WERI-Rb-1 (cell line): ENCODE measurements at regions not wholly inside any gene's neighbourhood (a gene's known extent, or its start where the extent isn't known, plus 50 kb on each side); places are given as distances from the start of the nearest gene placed in this dataset.

ENCODE experiments used
- DNase-seq: peaks from one replicate; pipeline ENCODE4 v3.0.0-alpha.2; 2020
- H3K27ac ChIP-seq: fragments of 250-450 bp; sonication (Bioruptor Pico); 2 replicates; pipeline ENCODE4 v1.5.1; 2020; ENCODE audit warnings: mild to moderate bottlenecking, moderate library complexity
- H3K27me3 ChIP-seq: fragments of 250-450 bp; sonication (Bioruptor Pico); 2 replicates; pipeline ENCODE4 v1.5.1; 2021; ENCODE audit warnings: mild to moderate bottlenecking, low read depth, moderate library complexity; ENCODE audit not compliant: insufficient read depth, severe bottlenecking
- H3K36me3 ChIP-seq: fragments of 250-450 bp; sonication (Bioruptor Pico); 2 replicates; pipeline ENCODE4 v1.5.1; 2020; ENCODE audit warnings: mild to moderate bottlenecking, moderate library complexity
- H3K4me3 ChIP-seq: 2 replicates; pipeline ENCODE4 v1.5.1; 2011; ENCODE audit warnings: low read depth, mild to moderate bottlenecking, control low read depth, low read length
- H3K9me3 ChIP-seq: fragments of 250-450 bp; sonication (Bioruptor Pico); 2 replicates; pipeline ENCODE4 v1.5.1; 2021; ENCODE audit warnings: mild to moderate bottlenecking, moderate library complexity; ENCODE audit not compliant: severe bottlenecking
- TF ChIP-seq, protein P1 (sequence below): IDR thresholded peaks from 2 replicates; pipeline ENCODE4 v1.5.1; 2011; ENCODE audit warnings: low read depth, mild to moderate bottlenecking, control low read depth, inconsistent platforms, low read length

DNA sequence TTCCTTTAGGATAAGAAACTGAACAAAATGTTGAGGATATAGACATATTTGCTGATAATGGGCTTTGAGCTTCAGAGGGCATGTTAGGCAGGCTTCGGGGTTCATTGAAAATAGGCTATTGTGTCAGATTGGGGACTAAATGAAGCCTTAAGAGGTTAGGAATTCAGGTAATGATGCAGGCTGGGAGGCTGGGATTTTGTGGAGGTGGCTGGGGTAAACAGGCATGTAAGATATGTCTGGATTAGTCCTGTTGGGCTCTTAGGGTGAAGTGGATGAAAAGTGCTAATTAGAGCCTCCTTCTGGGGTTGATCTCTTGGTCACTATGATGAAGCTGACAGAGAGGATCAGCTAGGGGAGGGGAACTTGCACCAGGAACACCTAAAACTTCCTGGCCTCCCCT lies 80.2 kb upstream of the ESX1 start:
- H3K36me3 ChIP-seq: no peaks in the 10 kb centered on the region
- H3K9me3 ChIP-seq: no peaks in the 10 kb centered on the region
- H3K4me3 ChIP-seq: no peak overlapping the region
- peaks cover 63% of the 10 kb centered on the region for H3K27me3 ChIP-seq
- no peak overlapping the region for H3K27ac ChIP-seq
- TF ChIP-seq, protein P1, sequence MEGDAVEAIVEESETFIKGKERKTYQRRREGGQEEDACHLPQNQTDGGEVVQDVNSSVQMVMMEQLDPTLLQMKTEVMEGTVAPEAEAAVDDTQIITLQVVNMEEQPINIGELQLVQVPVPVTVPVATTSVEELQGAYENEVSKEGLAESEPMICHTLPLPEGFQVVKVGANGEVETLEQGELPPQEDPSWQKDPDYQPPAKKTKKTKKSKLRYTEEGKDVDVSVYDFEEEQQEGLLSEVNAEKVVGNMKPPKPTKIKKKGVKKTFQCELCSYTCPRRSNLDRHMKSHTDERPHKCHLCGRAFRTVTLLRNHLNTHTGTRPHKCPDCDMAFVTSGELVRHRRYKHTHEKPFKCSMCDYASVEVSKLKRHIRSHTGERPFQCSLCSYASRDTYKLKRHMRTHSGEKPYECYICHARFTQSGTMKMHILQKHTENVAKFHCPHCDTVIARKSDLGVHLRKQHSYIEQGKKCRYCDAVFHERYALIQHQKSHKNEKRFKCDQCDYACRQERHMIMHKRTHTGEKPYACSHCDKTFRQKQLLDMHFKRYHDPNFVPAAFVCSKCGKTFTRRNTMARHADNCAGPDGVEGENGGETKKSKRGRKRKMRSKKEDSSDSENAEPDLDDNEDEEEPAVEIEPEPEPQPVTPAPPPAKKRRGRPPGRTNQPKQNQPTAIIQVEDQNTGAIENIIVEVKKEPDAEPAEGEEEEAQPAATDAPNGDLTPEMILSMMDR: no peak
- DNase-seq: no peak

DNA sequence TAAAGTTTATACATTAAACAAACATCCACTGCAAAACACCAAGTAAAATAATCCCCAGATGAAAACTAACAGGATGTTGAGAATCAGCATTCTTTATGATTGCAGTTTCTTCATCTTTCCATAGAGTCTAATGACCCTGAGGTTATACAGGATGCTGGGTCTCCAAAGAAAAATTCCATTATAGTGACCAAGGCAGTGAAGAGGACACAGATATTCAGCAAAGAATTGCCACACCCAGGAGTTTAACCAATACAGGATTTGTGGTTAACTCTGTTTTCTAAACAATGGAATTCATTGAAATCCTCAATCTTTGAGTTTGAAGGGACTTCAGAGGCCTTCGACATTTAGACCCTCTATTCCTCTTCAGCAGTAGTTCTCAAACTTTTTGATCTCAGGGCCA lies 76.2 kb upstream of the ESX1 start:
- Histone ChIP-seq H3K9me3 (no peaks in the 10 kb centered on the region), H3K27me3 (peaks cover 54% of the 10 kb centered on the region), H3K27ac (no peak overlapping the region), H3K4me3 (no peak overlapping the region), H3K36me3 (no peaks in the 10 kb centered on the region)
- DNase-seq: no peak
- TF ChIP-seq, protein P1: no peak

DNA sequence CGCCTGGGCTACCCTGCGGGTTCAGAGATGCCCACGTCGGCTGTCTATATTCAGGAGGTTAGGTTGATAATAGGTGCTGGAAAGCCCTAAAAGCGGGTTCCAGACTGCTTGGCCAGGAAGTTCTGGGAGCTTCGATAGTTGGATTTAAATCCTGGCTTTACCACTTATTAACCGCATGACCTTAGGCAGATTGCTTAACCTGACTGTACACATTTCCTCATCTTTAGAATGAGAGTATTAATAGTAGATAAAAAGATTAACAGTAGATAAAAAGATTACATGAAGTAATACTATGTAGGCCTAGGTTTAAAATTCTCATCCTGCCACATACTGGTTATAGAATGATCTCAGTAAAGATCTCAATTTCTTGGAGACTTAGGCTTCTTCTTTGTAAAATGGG lies 75.0 kb upstream of the ESX1 start:
- no peak for DNase-seq
- Histone ChIP-seq H3K27me3 (peaks cover 61% of the 10 kb centered on the region), H3K36me3 (no peaks in the 10 kb centered on the region), H3K9me3 (no peaks in the 10 kb centered on the region), H3K27ac (no peak overlapping the region), H3K4me3 (no peak overlapping the region)
- TF ChIP-seq, protein P1: no peak

DNA sequence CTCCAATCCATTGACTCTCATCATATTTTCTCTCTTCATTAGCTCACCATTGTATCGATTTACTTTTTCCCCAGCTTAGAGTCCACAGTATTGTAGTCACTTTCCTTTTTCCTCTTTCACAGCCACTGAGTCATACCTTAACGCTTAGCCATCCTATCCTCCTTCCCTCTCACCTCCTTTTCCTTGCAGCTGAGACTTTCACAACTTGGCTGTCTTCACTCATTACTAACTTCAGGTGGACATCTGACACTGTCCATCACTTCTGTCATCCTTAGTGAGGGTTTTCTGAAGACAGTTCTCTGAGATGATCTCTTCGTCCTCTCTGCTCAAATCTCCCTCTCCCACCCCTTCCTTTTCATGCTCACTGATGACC lies 70.5 kb upstream of the ESX1 start:
- Histone ChIP-seq H3K36me3 (no peaks in the 10 kb centered on the region), H3K27ac (no peak overlapping the region), H3K9me3 (no peaks in the 10 kb centered on the region), H3K27me3 (peaks cover 70% of the 10 kb centered on the region), H3K4me3 (no peak overlapping the region)
- TF ChIP-seq, protein P1: no peak
- DNase-seq: no peak

DNA sequence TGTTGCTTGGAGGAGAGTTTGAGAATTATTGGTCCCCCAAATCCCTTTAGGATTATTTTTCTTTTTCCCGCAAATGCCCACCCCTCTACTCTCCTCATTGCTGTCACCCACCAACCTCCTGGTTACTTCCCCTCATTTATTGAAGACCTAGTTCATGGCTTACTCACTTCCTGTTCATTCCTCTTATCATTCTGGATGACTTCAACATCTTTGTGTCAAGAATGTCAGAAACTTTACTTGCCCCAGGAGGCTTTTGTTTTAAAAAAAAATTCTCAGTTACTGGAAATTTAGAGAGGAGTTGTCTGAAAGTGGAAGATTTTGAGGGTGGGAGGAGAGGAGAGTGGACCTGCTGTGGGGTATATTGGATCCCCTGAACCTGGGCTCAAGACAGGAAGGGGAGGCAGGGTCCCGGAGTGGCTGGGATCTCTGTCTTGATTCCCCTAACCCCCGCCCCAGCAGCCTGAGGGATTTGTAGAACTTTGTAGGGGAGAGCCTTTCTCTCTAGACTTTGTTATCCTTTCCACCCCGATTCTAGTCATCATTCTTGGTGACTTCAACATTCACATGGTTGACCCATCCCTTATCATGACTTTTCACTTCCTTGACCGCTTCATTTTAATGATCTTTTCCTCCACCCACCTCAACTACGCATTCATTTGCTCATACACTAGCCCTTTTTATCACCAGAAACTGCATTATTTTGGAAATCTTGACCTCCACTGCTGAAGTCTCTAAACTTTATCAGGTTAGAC lies 69.9 kb upstream of the ESX1 start:
- Histone ChIP-seq H3K4me3 (no peak overlapping the region), H3K27ac (no peak overlapping the region), H3K27me3 (peaks cover 71% of the 10 kb centered on the region), H3K36me3 (no peaks in the 10 kb centered on the region), H3K9me3 (no peaks in the 10 kb centered on the region)
- no peak for DNase-seq
- TF ChIP-seq, protein P1: no peak

DNA sequence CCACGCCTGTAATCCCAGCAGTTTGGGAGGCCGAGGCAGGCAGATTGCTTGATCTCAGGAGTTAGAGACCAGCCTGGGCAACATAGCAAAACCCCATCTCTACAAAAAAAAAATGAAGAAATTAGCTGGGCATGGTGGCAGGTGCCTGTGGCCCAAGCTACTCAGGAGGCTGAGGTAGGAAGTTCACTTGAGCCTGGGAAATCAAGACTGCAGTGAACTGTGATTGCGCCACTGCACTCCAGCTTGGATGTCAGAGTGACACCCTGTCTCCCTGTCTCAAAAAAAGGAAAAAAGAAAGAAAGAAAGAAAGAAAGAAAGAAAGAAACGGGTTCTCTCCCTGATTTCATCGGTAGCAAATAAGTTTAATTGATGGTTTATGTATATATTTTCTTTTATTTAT lies 64.6 kb upstream of the ESX1 start:
- H3K9me3 ChIP-seq: no peaks in the 10 kb centered on the region
- DNase-seq: no peak
- peaks cover 64% of the 10 kb centered on the region for H3K27me3 ChIP-seq
- TF ChIP-seq, protein P1: no peak
- no peak overlapping the region for H3K27ac ChIP-seq
- H3K4me3 ChIP-seq: no peak overlapping the region
- no peaks in the 10 kb centered on the region for H3K36me3 ChIP-seq
